Thoracic aorta (tissue), 2 donors: ENCODE measurements at regions not wholly inside any gene's neighbourhood (a gene's known extent, or its start where the extent isn't known, plus 50 kb on each side); places are given as distances from the start of the nearest gene placed in this dataset.

Source experiments
- ATAC-seq: fragments of 150-250 bp; one replicate; pipeline ENCODE4 v1.8.0; 2017; ENCODE audit warnings: low read depth; ENCODE audit not compliant: insufficient number of reproducible peaks, low FRiP score
- DNase-seq: peaks from one replicate; pipeline ENCODE4 v3.0.0-alpha.2; 2020; ENCODE audit warnings: low spot score
- H3K27ac ChIP-seq, 2 donors: fragments of 200-600 bp; sonication (generic); 1 replicate in 1 of 2; 2 replicates in 1 of 2; pipeline ENCODE4 v1.5.1; 2016; ENCODE audit warnings: mild to moderate bottlenecking in 2 of 2, moderate library complexity in 2 of 2
- H3K27me3 ChIP-seq: fragments of 200-600 bp; sonication (generic); replicated peaks from 2 replicates; pipeline ENCODE4 v1.6.0; 2016; ENCODE audit warnings: mild to moderate bottlenecking; ENCODE audit not compliant: insufficient read depth
- H3K36me3 ChIP-seq: fragments of 200-600 bp; sonication (generic); one replicate; pipeline ENCODE4 v1.5.1; 2016
- H3K4me1 ChIP-seq, 2 donors: fragments of 200-600 bp; sonication (generic); 1 replicate in 1 of 2; 2 replicates in 1 of 2; pipeline versions ENCODE4 v1.5.1 to v1.6.0; 2016; ENCODE audit warnings: low read depth in 2 of 2, mild to moderate bottlenecking in 1 of 2; ENCODE audit not compliant: control insufficient read depth in 1 of 2
- H3K4me3 ChIP-seq: fragments of 200-600 bp; sonication (generic); 2 replicates; pipeline ENCODE4 v1.5.1; 2016; ENCODE audit warnings: mild to moderate bottlenecking
- H3K9me3 ChIP-seq: fragments of 200-600 bp; sonication (generic); 2 replicates; pipeline ENCODE4 v1.5.1; 2016
- TF ChIP-seq, protein P1 (sequence below): fragments of 200-600 bp; sonication (generic); IDR thresholded peaks from one replicate; pipeline ENCODE4 v1.5.1; 2019; ENCODE audit warnings: antibody characterized with exemption

DNA sequence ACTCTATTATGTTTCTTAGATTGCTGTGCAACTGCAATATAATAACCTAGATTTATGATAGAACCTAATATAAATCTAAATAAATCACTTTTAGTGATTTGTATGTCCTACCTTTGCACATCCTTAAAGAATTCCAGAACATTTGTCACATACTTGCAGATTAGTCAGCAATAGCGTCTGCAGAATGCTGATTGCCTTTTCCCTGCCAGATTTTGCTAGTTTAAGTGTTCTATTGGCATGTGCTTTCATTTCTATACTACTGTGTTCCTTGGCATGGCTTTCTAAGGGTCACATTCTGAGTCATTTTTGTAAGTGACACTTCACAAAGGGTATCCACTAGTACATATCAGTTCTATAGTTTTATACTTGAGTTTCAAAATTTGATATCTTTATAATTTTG lies 303.1 kb upstream of the GIMD1 start:
- DNase-seq, result no peak
- H3K9me3 ChIP-seq, result peaks cover 2% of the 10 kb centered on the region
- H3K27me3 ChIP-seq, result no peaks in the 10 kb centered on the region
- H3K4me3 ChIP-seq, result no peak overlapping the region
- no peak for ATAC-seq
- H3K36me3 ChIP-seq, result no peaks in the 10 kb centered on the region
- no peaks in the 10 kb centered on the region for H3K4me1 ChIP-seq
- no peak overlapping the region for H3K27ac ChIP-seq
- TF ChIP-seq, protein P1, sequence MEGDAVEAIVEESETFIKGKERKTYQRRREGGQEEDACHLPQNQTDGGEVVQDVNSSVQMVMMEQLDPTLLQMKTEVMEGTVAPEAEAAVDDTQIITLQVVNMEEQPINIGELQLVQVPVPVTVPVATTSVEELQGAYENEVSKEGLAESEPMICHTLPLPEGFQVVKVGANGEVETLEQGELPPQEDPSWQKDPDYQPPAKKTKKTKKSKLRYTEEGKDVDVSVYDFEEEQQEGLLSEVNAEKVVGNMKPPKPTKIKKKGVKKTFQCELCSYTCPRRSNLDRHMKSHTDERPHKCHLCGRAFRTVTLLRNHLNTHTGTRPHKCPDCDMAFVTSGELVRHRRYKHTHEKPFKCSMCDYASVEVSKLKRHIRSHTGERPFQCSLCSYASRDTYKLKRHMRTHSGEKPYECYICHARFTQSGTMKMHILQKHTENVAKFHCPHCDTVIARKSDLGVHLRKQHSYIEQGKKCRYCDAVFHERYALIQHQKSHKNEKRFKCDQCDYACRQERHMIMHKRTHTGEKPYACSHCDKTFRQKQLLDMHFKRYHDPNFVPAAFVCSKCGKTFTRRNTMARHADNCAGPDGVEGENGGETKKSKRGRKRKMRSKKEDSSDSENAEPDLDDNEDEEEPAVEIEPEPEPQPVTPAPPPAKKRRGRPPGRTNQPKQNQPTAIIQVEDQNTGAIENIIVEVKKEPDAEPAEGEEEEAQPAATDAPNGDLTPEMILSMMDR, result no peak

DNA sequence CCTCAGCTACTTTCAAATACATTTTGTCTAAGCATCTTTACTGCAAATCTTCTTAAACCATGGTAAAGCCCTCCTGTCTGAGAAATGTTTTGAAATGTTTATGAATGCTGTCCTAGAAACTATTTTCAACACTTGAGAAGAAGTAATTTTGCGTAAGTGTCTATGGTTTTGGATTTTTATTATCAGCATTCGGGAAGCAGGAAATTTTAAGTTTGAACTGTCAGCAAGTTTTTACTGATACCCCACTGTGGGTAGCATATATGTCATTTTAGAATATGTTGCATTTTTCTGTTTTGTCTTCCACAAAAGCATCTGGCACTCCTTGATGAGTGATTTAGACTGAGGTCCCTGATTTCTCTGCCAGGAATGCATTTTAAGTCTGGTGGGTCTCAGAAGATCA lies 302.4 kb upstream of the GIMD1 start:
- no peak overlapping the region for H3K4me3 ChIP-seq
- H3K36me3 ChIP-seq, result no peaks in the 10 kb centered on the region
- H3K27ac ChIP-seq, result no peak overlapping the region
- TF ChIP-seq, protein P1, result no peak
- no peaks in the 10 kb centered on the region for H3K4me1 ChIP-seq
- H3K27me3 ChIP-seq, result no peaks in the 10 kb centered on the region
- H3K9me3 ChIP-seq, result peaks cover 2% of the 10 kb centered on the region
- no peak for ATAC-seq
- DNase-seq, result no peak

DNA sequence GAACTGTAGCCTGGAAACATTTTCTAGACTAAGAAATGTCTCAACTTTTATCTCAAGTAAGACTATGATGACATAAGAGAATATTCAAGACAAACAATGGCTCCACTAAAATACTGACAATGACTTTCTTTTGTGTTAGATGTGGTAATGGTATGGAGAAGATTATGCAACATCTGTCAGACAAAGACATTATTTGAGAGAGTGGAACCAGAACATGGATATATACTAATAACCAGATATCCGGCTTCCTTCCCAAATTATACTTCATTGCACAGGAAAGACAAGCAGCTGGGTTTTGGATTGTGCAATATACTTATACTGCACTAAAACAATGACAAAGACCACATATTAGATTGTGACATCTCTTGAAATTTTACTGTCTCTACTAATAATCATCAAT lies 290.8 kb upstream of the GIMD1 start:
- no peaks in the 10 kb centered on the region for H3K4me1 ChIP-seq
- TF ChIP-seq, protein P1, result no peak
- ATAC-seq (no peak), DNase-seq (no peak)
- H3K36me3 ChIP-seq, result no peaks in the 10 kb centered on the region
- no peak overlapping the region for H3K27ac ChIP-seq
- no peaks in the 10 kb centered on the region for H3K9me3 ChIP-seq
- H3K4me3 ChIP-seq, result no peak overlapping the region
- no peaks in the 10 kb centered on the region for H3K27me3 ChIP-seq

DNA sequence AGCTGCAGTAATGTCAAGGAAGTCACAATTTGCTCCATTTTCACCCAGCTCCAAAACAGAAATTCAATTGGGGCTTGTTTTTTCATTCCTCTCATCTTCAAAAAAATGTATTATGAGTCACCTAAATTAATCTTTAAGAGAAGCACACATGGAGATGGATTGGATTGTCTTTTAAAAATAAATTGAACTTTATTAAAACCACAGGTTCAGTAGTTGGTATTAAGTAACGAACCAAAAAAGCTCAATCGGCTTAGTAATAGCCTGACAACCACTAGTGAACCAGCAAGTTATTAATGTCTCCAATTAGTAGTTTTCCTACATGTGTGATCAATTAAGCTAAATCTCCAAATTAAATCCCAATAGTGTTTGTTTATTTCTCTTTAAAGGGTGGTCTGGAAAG lies 283.5 kb upstream of the GIMD1 start:
- no peak overlapping the region for H3K27ac ChIP-seq
- DNase-seq, result no peak
- ATAC-seq, result no peak
- TF ChIP-seq, protein P1, result no peak
- H3K27me3 ChIP-seq, result no peaks in the 10 kb centered on the region
- H3K36me3 ChIP-seq, result no peaks in the 10 kb centered on the region
- H3K9me3 ChIP-seq, result no peaks in the 10 kb centered on the region
- no peaks in the 10 kb centered on the region for H3K4me1 ChIP-seq
- H3K4me3 ChIP-seq, result no peak overlapping the region

DNA sequence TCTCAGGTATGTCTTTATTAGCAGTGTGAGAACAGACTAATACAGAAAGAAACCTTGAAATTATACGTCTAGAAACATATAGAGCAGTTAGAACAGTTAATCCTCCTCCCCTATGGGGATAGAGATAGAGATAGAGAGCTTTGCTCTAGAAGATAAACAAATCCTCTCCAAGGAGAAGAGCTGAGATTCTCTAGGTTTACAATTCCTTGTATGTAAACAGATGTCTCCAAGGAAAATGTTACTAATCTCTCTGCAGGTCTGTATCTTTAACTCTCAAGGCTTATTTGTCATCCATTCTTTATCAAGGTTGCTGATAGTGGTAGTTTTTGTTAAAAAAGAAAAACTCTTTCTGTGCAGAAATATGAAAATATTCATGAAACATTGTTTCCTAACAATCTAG lies 282.1 kb upstream of the GIMD1 start:
- ATAC-seq (no peak), DNase-seq (no peak)
- H3K4me1 ChIP-seq, result no peaks in the 10 kb centered on the region
- no peaks in the 10 kb centered on the region for H3K9me3 ChIP-seq
- H3K27me3 ChIP-seq, result no peaks in the 10 kb centered on the region
- no peak overlapping the region for H3K27ac ChIP-seq
- TF ChIP-seq, protein P1, result no peak
- H3K4me3 ChIP-seq, result no peak overlapping the region
- no peaks in the 10 kb centered on the region for H3K36me3 ChIP-seq
